NOMO-1 (cell line): ENCODE measurements at regions not wholly inside any gene's neighbourhood (a gene's known extent, or its start where the extent isn't known, plus 50 kb on each side); places are given as distances from the start of the nearest gene placed in this dataset.
"Not testable (repeated sequence)": the region's sequence is repeated elsewhere in the genome, so short reads cannot be mapped to it uniquely, and the experiment has no call there.

Experiments
- DNase-seq, 2 experiments: peaks; one replicate each; lab custom pipeline; 2025; ENCODE audit not compliant: unreplicated experiment in 2 of 2; lab: John Stamatoyannopoulos, UW

- DNase-seq: no peak
These were observed 85.5 kb upstream of the ZNF217 start for GRCh38 chr20:53678990-53679596.

DNA sequence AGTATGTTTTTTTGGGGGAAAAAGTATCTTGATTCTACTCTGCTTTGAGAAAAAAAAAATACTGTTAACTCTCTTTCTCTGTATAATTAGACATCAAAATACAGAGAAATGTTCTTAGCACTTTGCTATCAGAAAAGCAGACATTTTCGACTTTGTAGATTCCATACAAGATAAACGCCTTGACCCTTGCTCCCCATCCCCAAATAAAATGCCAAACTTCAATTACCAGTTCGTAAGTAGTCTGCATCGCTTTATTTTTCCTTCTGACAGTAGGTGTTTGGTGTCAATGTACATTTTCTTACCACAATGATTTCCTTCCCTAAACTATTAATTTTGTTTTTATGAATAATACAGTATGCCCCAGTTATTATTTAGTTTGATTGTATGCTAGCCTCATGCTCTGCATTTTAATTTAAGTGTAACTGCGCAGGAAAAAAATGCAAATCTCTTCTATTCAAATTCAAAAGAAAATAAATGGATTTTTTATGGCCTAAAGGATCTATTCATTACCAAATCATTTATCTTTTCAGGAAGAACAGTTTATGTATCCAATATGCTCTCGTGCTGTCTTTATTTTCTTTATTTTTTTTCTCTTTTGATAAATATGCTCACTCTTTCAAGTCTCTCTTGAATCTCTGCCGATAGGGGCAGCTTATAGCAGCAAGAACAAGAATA, 84.8 kb upstream of the ZNF217 start:
- no peak for DNase-seq

DNA sequence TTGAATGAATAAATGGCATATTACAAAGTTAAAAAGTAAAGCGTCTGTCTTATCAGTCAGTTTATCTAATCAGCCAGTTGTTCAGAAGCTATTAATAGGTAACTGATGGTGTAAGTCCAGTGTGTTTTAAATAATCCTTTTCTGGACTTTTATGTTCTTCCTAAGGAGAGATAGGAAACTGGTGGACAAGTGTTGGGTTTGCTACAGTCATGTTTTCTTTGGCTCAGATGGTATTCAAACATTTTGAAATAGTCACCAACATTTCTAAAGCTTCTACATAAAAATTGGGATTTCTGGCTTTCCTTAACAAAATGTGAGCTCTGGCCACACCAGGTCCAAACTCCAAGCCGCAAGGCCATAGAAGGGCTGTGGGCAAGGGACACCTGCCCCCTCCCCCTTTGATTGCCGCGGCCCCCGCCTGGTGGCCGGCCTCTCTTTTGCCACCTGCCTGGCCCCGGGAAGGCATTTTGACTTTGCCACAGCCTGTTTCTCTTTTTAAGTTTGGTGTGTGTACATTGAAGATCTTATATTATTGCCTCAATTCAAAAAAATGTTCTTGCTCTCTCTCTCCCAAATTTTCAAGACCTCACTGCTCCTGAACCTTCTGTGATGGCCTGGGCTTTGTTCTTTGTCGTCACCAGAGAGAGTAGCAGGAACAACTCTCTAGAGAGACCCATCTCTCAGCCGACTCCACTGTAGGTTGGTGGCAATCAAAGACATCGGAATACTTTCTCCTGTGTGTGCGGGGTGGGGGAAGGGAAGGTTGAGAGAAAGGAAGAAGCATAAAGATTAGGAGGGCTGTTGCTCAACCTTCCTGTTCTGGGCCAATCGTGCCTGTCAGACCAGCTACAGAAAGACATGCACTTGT, 84.0 kb upstream of the ZNF217 start:
- DNase-seq: peak; percentile 90

DNA sequence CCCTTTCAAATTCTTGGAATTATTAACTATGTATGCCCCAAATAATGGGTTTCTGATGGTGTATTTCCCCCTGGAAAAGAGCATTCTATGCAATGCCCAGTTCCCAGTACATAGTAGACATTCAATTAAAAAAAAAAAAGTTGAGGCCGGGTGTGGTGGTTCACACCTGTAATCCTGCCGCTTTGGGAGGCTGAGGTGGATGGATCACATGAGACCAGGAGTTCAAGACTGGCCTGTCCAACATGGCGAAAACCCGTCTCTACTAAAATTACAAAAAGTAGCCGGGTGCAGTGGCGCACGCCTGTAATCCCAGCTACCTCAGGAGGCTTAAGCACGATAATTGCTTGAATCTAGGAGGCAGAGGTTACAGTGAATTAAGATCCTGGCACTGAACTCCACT, 83.3 kb upstream of the ZNF217 start:
- no peak for DNase-seq

DNA sequence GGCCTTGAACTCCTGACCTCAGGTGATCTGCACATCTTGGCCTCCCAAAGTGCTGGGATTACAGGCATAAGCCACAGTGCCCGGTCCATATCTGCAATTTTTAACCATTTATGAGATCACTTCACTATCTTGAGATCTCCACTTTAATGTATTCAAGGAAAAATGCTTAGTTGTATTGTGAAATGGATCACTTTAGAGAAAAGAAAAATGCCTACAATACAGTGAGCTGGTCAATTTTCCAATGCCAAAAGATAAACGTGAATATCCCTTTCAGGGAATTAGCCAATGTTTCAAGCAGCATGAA, 82.8 kb upstream of the ZNF217 start:
- DNase-seq: no peak

GRCh38 chr20:53672484-53673129, 79.0 kb upstream of the ZNF217 start:
- no peak for DNase-seq

- no peak for DNase-seq
These were observed 77.7 kb upstream of the ZNF217 start for GRCh38 chr20:53671370-53671769.

DNA sequence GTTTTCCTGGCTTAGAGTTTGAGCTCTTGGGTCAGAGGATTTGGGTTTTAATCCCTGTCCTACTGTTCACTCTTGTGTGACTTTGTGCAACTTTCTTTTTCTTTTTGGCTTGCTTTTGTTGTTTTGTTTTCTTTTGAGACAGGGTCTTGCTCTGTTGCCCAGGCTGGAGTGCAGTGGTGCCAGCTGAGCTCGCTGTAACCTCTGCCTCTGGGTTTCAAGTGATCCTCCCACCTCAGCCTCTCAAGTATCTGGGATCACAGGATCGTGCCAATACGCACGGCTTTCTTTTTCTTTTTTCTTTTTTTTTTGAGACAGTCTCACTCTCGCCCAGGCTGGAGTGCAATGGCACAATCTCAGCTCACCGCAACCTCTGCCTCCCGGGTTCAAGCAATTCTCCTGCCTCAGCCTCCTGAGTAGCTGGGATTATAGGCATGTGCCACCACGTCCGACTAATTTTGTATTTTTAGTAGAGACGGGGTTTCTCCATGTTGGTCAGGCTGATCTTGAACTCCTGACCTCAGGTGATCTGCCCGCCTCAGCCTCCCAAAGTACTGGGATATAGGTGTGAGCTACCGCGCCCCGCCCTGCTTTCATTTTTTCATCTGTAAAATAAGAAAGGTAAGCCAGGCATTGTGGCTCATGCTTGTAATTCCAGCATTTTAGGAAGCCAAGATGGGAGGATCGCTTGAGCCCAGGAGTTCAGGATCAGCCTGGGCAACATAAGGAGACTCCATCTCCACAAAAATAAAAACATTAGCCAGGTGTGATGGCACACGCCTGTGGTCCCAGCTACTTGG, 76.1 kb upstream of the ZNF217 start:
- not testable (repeated sequence) for DNase-seq

- DNase-seq: no peak
These were observed 75.4 kb upstream of the ZNF217 start for GRCh38 chr20:53668992-53669391.

DNA sequence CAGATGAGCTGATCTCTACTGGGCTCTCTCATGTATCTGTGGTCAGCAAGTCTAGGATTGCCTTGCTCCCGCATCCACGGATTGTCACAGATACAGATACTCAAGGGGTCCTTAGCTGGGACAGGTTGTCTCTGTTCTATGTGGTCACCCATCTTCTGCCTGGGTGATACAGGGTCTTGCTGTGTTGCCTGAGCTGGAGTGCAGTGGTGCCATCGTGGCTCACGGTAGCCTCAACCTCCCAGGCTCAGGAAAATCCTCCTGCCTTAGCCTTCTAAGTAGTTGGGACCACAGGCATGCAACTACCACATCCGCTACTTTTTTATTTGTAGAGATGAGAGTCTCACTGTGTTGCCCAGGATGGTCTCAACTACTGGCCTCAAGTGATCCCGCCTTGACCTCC, 72.5 kb upstream of the ZNF217 start:
- DNase-seq: no peak

DNA sequence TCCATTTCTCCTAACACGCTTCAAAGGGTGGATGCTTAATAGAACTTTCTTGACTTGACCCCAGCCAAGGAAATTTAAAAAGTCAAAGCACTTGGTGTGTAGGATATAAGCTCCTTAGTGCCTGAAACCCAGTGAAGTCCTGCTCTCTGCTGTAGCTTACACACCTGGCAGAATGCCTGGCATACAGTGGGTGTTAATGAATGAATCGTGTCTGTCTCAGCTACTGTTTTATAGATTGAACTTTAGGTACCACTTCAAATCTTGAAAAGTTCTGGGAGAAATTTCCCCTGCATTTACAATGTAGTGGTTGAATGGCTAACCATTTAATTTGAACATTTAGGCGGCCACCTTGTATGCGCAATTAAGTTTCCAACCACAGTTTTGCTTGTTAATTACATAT, 70.5 kb upstream of the ZNF217 start:
- DNase-seq: peak in 1 of 2 experiments; percentile 26

- DNase-seq: not testable (repeated sequence)
These were observed 69.9 kb upstream of the ZNF217 start for GRCh38 chr20:53663521-53663920.

- peak; percentile 16 to 55 for DNase-seq
These were observed 69.0 kb upstream of the ZNF217 start for GRCh38 chr20:53662595-53662994.

DNA sequence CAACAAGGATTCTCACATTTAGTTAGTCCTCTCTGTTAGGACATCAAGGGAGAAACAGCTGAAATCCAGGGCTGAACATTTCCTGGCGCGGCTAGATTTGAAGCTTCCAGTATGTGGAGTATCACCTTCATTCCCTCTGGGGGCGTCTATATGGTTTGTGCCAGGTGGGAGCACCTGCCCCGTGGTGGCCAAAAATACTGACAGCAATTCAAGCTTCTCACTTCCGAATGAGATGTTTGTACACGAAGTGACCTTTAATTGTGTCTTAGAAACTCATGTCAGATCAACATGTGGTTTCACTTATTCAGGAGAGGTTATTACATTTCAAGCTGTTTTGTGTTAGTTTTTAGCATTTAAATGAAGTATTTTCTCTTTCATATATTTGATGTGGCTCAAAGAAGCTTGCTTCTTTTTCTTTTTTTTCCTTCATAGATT, 67.3 kb upstream of the ZNF217 start:
- DNase-seq: no peak

- no peak for DNase-seq
These were observed 66.7 kb upstream of the ZNF217 start for GRCh38 chr20:53660078-53660909.

GRCh38 chr20:53658973-53659372, 65.3 kb upstream of the ZNF217 start:
- no peak for DNase-seq

- no peak for DNase-seq
These were observed 64.7 kb upstream of the ZNF217 start for GRCh38 chr20:53658322-53658721.

GRCh38 chr20:53657732-53658131, 64.1 kb upstream of the ZNF217 start:
- no peak for DNase-seq

DNA sequence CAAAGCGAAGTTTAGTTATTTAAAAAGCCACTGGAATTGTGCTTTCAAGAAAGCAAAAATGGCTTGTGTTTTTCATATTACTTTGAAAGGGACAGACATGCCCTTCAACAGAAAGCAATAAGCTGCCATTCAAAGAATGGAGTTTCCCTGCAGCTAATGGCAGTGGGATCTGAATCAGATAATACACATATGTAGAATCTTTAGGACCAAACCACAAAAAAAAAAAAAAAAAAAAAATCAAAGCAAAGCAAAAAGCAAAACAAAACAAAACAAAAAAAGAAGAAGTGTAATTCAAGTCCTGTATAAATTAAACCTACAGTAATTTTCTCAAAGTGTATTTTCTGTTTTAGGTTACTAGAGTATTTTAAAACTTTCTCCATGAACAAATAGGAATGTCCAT, 63.6 kb upstream of the ZNF217 start:
- no peak for DNase-seq
